CD4-positive, alpha-beta memory T cell (primary cell): ENCODE measurements at regions not wholly inside any gene's neighbourhood (a gene's known extent, or its start where the extent isn't known, plus 50 kb on each side); places are given as distances from the start of the nearest gene placed in this dataset.

ENCODE experiments used
- CTCF ChIA-PET: fragments of 350-600 bp; sonication (Branson Sonifier 250); formaldehyde crosslinking; loops from one replicate; lab custom pipeline; 2021; ENCODE audit warnings: inconsistent platforms; ENCODE audit not compliant: partially characterized antibody; lab: Charles Lee
- POLR2A ChIA-PET: fragments of 350-600 bp; sonication (Branson Sonifier 250); formaldehyde crosslinking; loops from one replicate; lab custom pipeline; 2021; ENCODE audit not compliant: partially characterized antibody; lab: Charles Lee
- DNase-seq, 5 donors: peaks; one replicate each; pipeline versions ENCODE4 v3.0.0 to v3.0.0-alpha.2; 2020 to 2022; ENCODE audit warnings: mixed read lengths in 1 of 5
- H3K27ac ChIP-seq: one replicate; pipeline ENCODE4 v1.7.0; 2013; ENCODE audit warnings: low read depth, low read length
- H3K27me3 ChIP-seq: 2 replicates; pipeline ENCODE4 v1.7.0; 2013; ENCODE audit warnings: mild to moderate bottlenecking, low read length, moderate library complexity; ENCODE audit not compliant: insufficient read depth
- H3K36me3 ChIP-seq: 2 replicates; pipeline ENCODE4 v1.7.0; 2013; ENCODE audit warnings: mild to moderate bottlenecking, low read length, moderate library complexity; ENCODE audit not compliant: insufficient read depth
- H3K4me1 ChIP-seq: 2 replicates; pipeline ENCODE4 v1.7.0; 2013; ENCODE audit warnings: mild to moderate bottlenecking, low read length, moderate library complexity; ENCODE audit not compliant: insufficient read depth
- H3K4me3 ChIP-seq, 2 donors: one replicate each; pipeline ENCODE4 v1.7.0; 2013; ENCODE audit warnings: low read length in 2 of 2, mild to moderate bottlenecking in 1 of 2
- H3K9me3 ChIP-seq, 2 donors: one replicate each; pipeline ENCODE4 v1.7.0; 2013; ENCODE audit warnings: low read length in 2 of 2, control low read depth in 1 of 2; ENCODE audit not compliant: control insufficient read depth in 1 of 2
- H3K27ac Mint-ChIP-seq, 7 donors: one replicate each; pipeline ENCODE4 v1.8.0; 2020 to 2021; ENCODE audit warnings: mixed read lengths in 7 of 7, mild to moderate bottlenecking in 6 of 7, inconsistent platforms in 3 of 7, moderate library complexity in 3 of 7
- H3K27me3 Mint-ChIP-seq, 2 donors: one replicate each; pipeline ENCODE4 v1.8.0; 2020 to 2021; ENCODE audit warnings: mixed read lengths in 2 of 2
- H3K36me3 Mint-ChIP-seq, 2 donors: one replicate each; pipeline ENCODE4 v1.8.0; 2020 to 2021; ENCODE audit warnings: mixed read lengths in 2 of 2, inconsistent platforms in 1 of 2, mild to moderate bottlenecking in 1 of 2
- H3K4me1 Mint-ChIP-seq, 4 donors: one replicate each; pipeline ENCODE4 v1.8.0; 2020 to 2021; ENCODE audit warnings: mixed read lengths in 4 of 4, mild to moderate bottlenecking in 1 of 4
- H3K4me3 Mint-ChIP-seq, 8 donors: one replicate each; pipeline ENCODE4 v1.8.0; 2020 to 2021; ENCODE audit warnings: mixed read lengths in 8 of 8, mild to moderate bottlenecking in 7 of 8, moderate library complexity in 6 of 8, inconsistent platforms in 3 of 8
- H3K9me3 Mint-ChIP-seq, 8 donors: one replicate each; pipeline ENCODE4 v1.8.0; 2020 to 2021; ENCODE audit warnings: mixed read lengths in 8 of 8, mild to moderate bottlenecking in 5 of 8, inconsistent platforms in 3 of 8, moderate library complexity in 1 of 8
- intact Hi-C: fragments of 100-400 bp; cut with micrococcal nuclease; formaldehyde crosslinking; loops from one replicate; pipeline ENCODE4 v1.15.1; 2023

GRCh38 chr16:77030600-77030999 is 160.4 kb upstream of the MON1B start:
- no peaks in the 10 kb centered on the region for H3K27me3 ChIP-seq
- H3K4me3 ChIP-seq = no peak overlapping the region
- H3K4me1 ChIP-seq = no peaks in the 10 kb centered on the region
- H3K36me3 Mint-ChIP-seq = no peaks in the 10 kb centered on the region
- intact Hi-C loops = no loop called here
- H3K4me3 Mint-ChIP-seq = no peak overlapping the region
- H3K4me1 Mint-ChIP-seq = no peaks in the 10 kb centered on the region
- H3K9me3 ChIP-seq = no peaks in the 10 kb centered on the region
- CTCF ChIA-PET = no interaction called here
- H3K27me3 Mint-ChIP-seq = peaks cover 0 to 2% of the 10 kb centered on the region in 2 donors
- no peak for DNase-seq
- no peaks in the 10 kb centered on the region for H3K36me3 ChIP-seq
- H3K9me3 Mint-ChIP-seq = peaks cover 0 to 5% (median 1%) of the 10 kb centered on the region in 8 donors
- POLR2A ChIA-PET = no interaction called here
- H3K27ac Mint-ChIP-seq = no peak overlapping the region
- no peak overlapping the region for H3K27ac ChIP-seq

- POLR2A ChIA-PET = no interaction called here
- Mint-ChIP-seq H3K27ac (no peak overlapping the region), H3K9me3 (peaks cover 0 to 8% (median 2%) of the 10 kb centered on the region in 8 donors), H3K27me3 (peaks cover 1 to 2% of the 10 kb centered on the region in 2 donors), H3K4me1 (no peaks in the 10 kb centered on the region), H3K36me3 (no peaks in the 10 kb centered on the region), H3K4me3 (no peak overlapping the region)
- Histone ChIP-seq H3K27ac (no peak overlapping the region), H3K4me3 (no peak overlapping the region), H3K4me1 (no peaks in the 10 kb centered on the region), H3K9me3 (no peaks in the 10 kb centered on the region), H3K36me3 (no peaks in the 10 kb centered on the region), H3K27me3 (no peaks in the 10 kb centered on the region)
- intact Hi-C loops = no loop called here
- CTCF ChIA-PET = no interaction called here
- DNase-seq = no peak
Measured at GRCh38 chr16:77033516-77033915, 157.5 kb upstream of the MON1B start.

GRCh38 chr16:77035361-77035760 is 155.6 kb upstream of the MON1B start:
- ChIA-PET CTCF (no interaction called here), POLR2A (no interaction called here)
- intact Hi-C loops = no loop called here

GRCh38 chr16:77037696-77038347 is 153.2 kb upstream of the MON1B start:
- no peak overlapping the region for H3K4me3 Mint-ChIP-seq
- DNase-seq = no peak
- H3K27ac Mint-ChIP-seq = no peak overlapping the region
- ChIA-PET POLR2A (no interaction called here), CTCF (no interaction called here)
- intact Hi-C loops = no loop called here
- no peaks in the 10 kb centered on the region for H3K36me3 Mint-ChIP-seq
- no peak overlapping the region for H3K27ac ChIP-seq
- H3K4me3 ChIP-seq = no peak overlapping the region
- peaks cover 0 to 8% (median 2%) of the 10 kb centered on the region in 8 donors for H3K9me3 Mint-ChIP-seq
- H3K9me3 ChIP-seq = no peaks in the 10 kb centered on the region
- H3K27me3 ChIP-seq = no peaks in the 10 kb centered on the region
- no peaks in the 10 kb centered on the region for H3K4me1 ChIP-seq
- H3K27me3 Mint-ChIP-seq = peaks cover 0 to 1% of the 10 kb centered on the region in 2 donors
- no peaks in the 10 kb centered on the region for H3K4me1 Mint-ChIP-seq
- no peaks in the 10 kb centered on the region for H3K36me3 ChIP-seq

More at GRCh38 chr16:77035361-77035760, 155.6 kb upstream of the MON1B start:
- no peak overlapping the region for H3K4me3 Mint-ChIP-seq
- no peaks in the 10 kb centered on the region for H3K36me3 Mint-ChIP-seq
- Histone ChIP-seq H3K27ac (no peak overlapping the region), H3K4me3 (no peak overlapping the region), H3K4me1 (no peaks in the 10 kb centered on the region), H3K9me3 (no peaks in the 10 kb centered on the region), H3K36me3 (no peaks in the 10 kb centered on the region), H3K27me3 (no peaks in the 10 kb centered on the region)
- H3K27me3 Mint-ChIP-seq = peaks cover 0 to 1% of the 10 kb centered on the region in 2 donors
- peaks cover 0 to 8% (median 1%) of the 10 kb centered on the region in 8 donors for H3K9me3 Mint-ChIP-seq
- H3K4me1 Mint-ChIP-seq = no peaks in the 10 kb centered on the region
- DNase-seq = no peak
- H3K27ac Mint-ChIP-seq = no peak overlapping the region

GRCh38 chr16:77041468-77041867 is 149.5 kb upstream of the MON1B start:
- Mint-ChIP-seq H3K27ac (no peak overlapping the region), H3K4me1 (no peaks in the 10 kb centered on the region), H3K27me3 (peaks cover 0 to 5% of the 10 kb centered on the region in 2 donors), H3K36me3 (no peaks in the 10 kb centered on the region), H3K4me3 (no peak overlapping the region), H3K9me3 (peaks cover 0 to 4% (median 1%) of the 10 kb centered on the region in 8 donors)
- intact Hi-C loops = no loop called here
- Histone ChIP-seq H3K9me3 (no peaks in the 10 kb centered on the region), H3K36me3 (no peaks in the 10 kb centered on the region), H3K27ac (no peak overlapping the region), H3K27me3 (no peaks in the 10 kb centered on the region), H3K4me3 (no peak overlapping the region), H3K4me1 (no peaks in the 10 kb centered on the region)
- POLR2A ChIA-PET = no interaction called here
- DNase-seq = no peak
- CTCF ChIA-PET = no interaction called here

GRCh38 chr16:77043076-77043475 is 147.9 kb upstream of the MON1B start:
- H3K27ac ChIP-seq = no peak overlapping the region
- no peak overlapping the region for H3K27ac Mint-ChIP-seq
- H3K4me1 Mint-ChIP-seq = no peaks in the 10 kb centered on the region

GRCh38 chr16:77046206-77046605 is 144.8 kb upstream of the MON1B start:
- POLR2A ChIA-PET = no interaction called here
- no peaks in the 10 kb centered on the region for H3K36me3 ChIP-seq
- H3K27ac ChIP-seq = no peak overlapping the region
- no peaks in the 10 kb centered on the region for H3K27me3 ChIP-seq
- H3K4me3 Mint-ChIP-seq = no peak overlapping the region
- CTCF ChIA-PET = no interaction called here
- peaks cover 0 to 3% of the 10 kb centered on the region in 2 donors for H3K27me3 Mint-ChIP-seq
- no peaks in the 10 kb centered on the region for H3K4me1 ChIP-seq
- H3K9me3 Mint-ChIP-seq = peaks cover 0 to 4% (median 0%) of the 10 kb centered on the region in 8 donors
- intact Hi-C loops = no loop called here
- H3K27ac Mint-ChIP-seq = no peak overlapping the region
- DNase-seq = no peak
- no peaks in the 10 kb centered on the region for H3K36me3 Mint-ChIP-seq
- H3K4me1 Mint-ChIP-seq = no peaks in the 10 kb centered on the region
- no peaks in the 10 kb centered on the region for H3K9me3 ChIP-seq
- no peak overlapping the region for H3K4me3 ChIP-seq

More at GRCh38 chr16:77043076-77043475, 147.9 kb upstream of the MON1B start:
- no peaks in the 10 kb centered on the region for H3K36me3 ChIP-seq
- Mint-ChIP-seq H3K27me3 (peaks cover 0 to 3% of the 10 kb centered on the region in 2 donors), H3K9me3 (peaks cover 0 to 4% (median 0%) of the 10 kb centered on the region in 8 donors), H3K4me3 (no peak overlapping the region), H3K36me3 (no peaks in the 10 kb centered on the region)
- H3K27me3 ChIP-seq = no peaks in the 10 kb centered on the region
- intact Hi-C loops = no loop called here
- ChIA-PET CTCF (no interaction called here), POLR2A (no interaction called here)
- no peaks in the 10 kb centered on the region for H3K9me3 ChIP-seq
- H3K4me3 ChIP-seq = no peak overlapping the region
- no peaks in the 10 kb centered on the region for H3K4me1 ChIP-seq
- DNase-seq = no peak
